GM12891 (cell line): ENCODE measurements at regions not wholly inside any gene's neighbourhood (a gene's known extent, or its start where the extent isn't known, plus 50 kb on each side); places are given as distances from the start of the nearest gene placed in this dataset.
"Not testable (repeated sequence)": the region's sequence is repeated elsewhere in the genome, so short reads cannot be mapped to it uniquely, and the experiment has no call there.

ENCODE experiments used
- DNase-seq: peaks from one replicate; pipeline ENCODE4 v3.0.0; 2011; ENCODE audit warnings: low spot score; ENCODE audit not compliant: insufficient read length
- FAIRE-seq: peaks from 2 replicates; lab custom pipeline; 2011; peaks lifted over from hg19 to GRCh38; lab: Jason Lieb, UNC
- PAX5 ChIP-seq: IDR thresholded peaks from 2 replicates; pipeline ENCODE4 v1.6.1; 2011; ENCODE audit warnings: low read length, moderate library complexity, mild to moderate bottlenecking; ENCODE audit not compliant: insufficient read depth, severe bottlenecking
- POLR2A ChIP-seq: IDR thresholded peaks from 2 replicates; pipeline ENCODE4 v1.6.1; 2011; ENCODE audit warnings: low read depth, low read length, control low read depth
- POLR2AphosphoS5 ChIP-seq: IDR thresholded peaks from 2 replicates; pipeline ENCODE4 v1.6.1; 2011; ENCODE audit warnings: low read depth, low read length, control low read depth
- POU2F2 ChIP-seq: IDR thresholded peaks from 2 replicates; pipeline ENCODE4 v1.6.1; 2011; ENCODE audit warnings: low read depth, mild to moderate bottlenecking, control low read depth, low read length, moderate library complexity
- SPI1 ChIP-seq: IDR thresholded peaks from 2 replicates; pipeline ENCODE4 v1.6.1; 2011; ENCODE audit warnings: low read depth, low read length, control low read depth
- TAF1 ChIP-seq: IDR thresholded peaks from 2 replicates; pipeline ENCODE4 v1.6.1; 2011; ENCODE audit warnings: low read depth, low read length, control low read depth

GRCh38 chr9:10869687-10870086 lies 256.9 kb upstream of the PTPRD start:
- DNase-seq = no peak
- FAIRE-seq = no peak
- TF ChIP-seq POLR2AphosphoS5 = no peak
- no peak for TF ChIP-seq SPI1
- no peak for TF ChIP-seq TAF1
- no peak for TF ChIP-seq POU2F2
- no peak for TF ChIP-seq POLR2A
- TF ChIP-seq PAX5 = no peak

- FAIRE-seq (no peak), DNase-seq (no peak)
- TF ChIP-seq POLR2AphosphoS5 (no peak), PAX5 (no peak), POLR2A (no peak), POU2F2 (no peak), TAF1 (no peak), SPI1 (no peak)
These were observed 261.2 kb upstream of the PTPRD start for GRCh38 chr9:10873999-10874398.

- TF ChIP-seq POLR2AphosphoS5 (no peak), SPI1 (no peak), TAF1 (no peak), POLR2A (no peak), PAX5 (no peak), POU2F2 (no peak)
- FAIRE-seq (no peak), DNase-seq (no peak)
These were observed 262.9 kb upstream of the PTPRD start for GRCh38 chr9:10875752-10876151.

GRCh38 chr9:10876333-10876732 lies 263.5 kb upstream of the PTPRD start:
- TF ChIP-seq TAF1 (no peak), POLR2AphosphoS5 (no peak), POU2F2 (no peak), SPI1 (no peak), PAX5 (no peak), POLR2A (no peak)
- FAIRE-seq = no peak
- DNase-seq = no peak

- FAIRE-seq = not testable (repeated sequence)
These were observed 277.5 kb upstream of the PTPRD start for GRCh38 chr9:10890266-10890665.

GRCh38 chr9:10899509-10899908 lies 286.7 kb upstream of the PTPRD start:
- DNase-seq = no peak
- TF ChIP-seq TAF1 = no peak
- TF ChIP-seq POLR2A = no peak
- TF ChIP-seq SPI1 = no peak
- no peak for TF ChIP-seq PAX5
- no peak for TF ChIP-seq POLR2AphosphoS5
- no peak for TF ChIP-seq POU2F2
- no peak for FAIRE-seq

More at GRCh38 chr9:10890266-10890665, 277.5 kb upstream of the PTPRD start:
- DNase-seq = not testable (repeated sequence)

GRCh38 chr9:10903969-10904368 lies 291.2 kb upstream of the PTPRD start:
- FAIRE-seq = no peak
- no peak for DNase-seq
- no peak for TF ChIP-seq PAX5
- TF ChIP-seq SPI1 = no peak
- TF ChIP-seq TAF1 = no peak
- TF ChIP-seq POLR2AphosphoS5 = no peak
- no peak for TF ChIP-seq POLR2A
- no peak for TF ChIP-seq POU2F2

- DNase-seq (no peak), FAIRE-seq (no peak)
- TF ChIP-seq POLR2AphosphoS5 = no peak
- no peak for TF ChIP-seq POLR2A
- TF ChIP-seq PAX5 = no peak
- TF ChIP-seq SPI1 = no peak
- TF ChIP-seq TAF1 = no peak
- TF ChIP-seq POU2F2 = no peak
These were observed 298.0 kb upstream of the PTPRD start for GRCh38 chr9:10910779-10911178.

- no peak for TF ChIP-seq POLR2A
- FAIRE-seq (no peak), DNase-seq (no peak)
These were observed 298.6 kb upstream of the PTPRD start for GRCh38 chr9:10911373-10911772.

GRCh38 chr9:10917001-10917400 lies 304.2 kb upstream of the PTPRD start:
- no peak for TF ChIP-seq POLR2AphosphoS5
- no peak for TF ChIP-seq PAX5
- TF ChIP-seq TAF1 = no peak
- no peak for TF ChIP-seq POLR2A
- TF ChIP-seq SPI1 = no peak
- no peak for TF ChIP-seq POU2F2
- DNase-seq (no peak), FAIRE-seq (no peak)

- TF ChIP-seq SPI1 (no peak), PAX5 (no peak)
- FAIRE-seq (no peak), DNase-seq (no peak)
These were observed 308.9 kb upstream of the PTPRD start for GRCh38 chr9:10921671-10922070.
